ENCODE measurements at regions not wholly inside any gene's neighbourhood (a gene's known extent, or its start where the extent isn't known, plus 50 kb on each side); places are given as distances from the start of the nearest gene placed in this dataset.
A peak's percentile ranks its signal among the peaks of the same experiment; 100 is the strongest.

DNA sequence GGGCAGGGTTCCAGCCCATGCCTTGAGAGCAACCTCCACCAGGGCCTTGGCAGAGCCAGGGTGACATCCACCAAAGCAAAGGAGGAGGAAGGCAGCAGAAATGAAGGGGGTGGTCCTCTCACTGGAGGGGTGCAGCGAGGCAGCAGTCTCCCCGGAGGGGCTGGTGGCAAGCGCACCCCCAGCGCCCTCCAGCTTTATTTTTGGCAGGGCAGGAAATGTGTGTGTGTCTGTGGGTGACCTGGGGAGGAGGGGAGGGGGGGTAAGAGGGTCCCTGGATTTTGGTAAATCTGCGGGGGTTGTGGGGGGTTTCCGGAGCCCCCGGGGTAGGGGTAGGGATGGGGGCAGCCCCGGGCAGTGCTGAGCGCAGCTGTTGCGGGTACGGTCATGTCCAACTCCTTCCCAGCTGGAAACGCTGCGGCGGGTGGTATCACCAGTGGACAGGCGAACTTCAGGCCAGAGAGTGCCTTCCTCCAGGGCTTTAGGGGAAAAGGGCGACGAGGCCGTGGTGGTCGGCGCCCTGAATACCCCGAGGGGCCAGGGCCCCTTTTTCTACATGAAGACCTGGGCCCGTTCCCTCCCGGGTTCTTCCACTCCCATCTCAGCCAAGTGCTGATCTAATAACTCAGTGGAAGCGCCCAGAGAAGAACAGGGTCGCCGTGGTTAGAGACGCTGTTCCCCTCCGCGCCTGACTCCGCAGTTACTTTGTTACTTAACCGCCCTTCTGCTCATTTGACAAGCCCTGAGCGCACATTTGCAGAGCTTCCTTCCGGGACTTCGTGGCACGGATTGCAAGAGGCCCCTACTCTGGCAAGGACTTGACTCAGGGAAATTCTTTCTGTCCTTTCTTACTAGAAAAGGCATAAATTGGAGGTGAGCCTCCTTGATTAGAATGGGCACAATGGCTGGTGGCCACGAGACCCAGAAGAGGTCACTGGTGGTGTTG lies 55.2 kb downstream of the FOS start:
- POLR2A ChIA-PET = interaction anchor here (0.6 to 1.7 kb wide), 3 partner anchors 52 to 1214 kb away, joined by 3 to 4 read pairs (median 3); no protein-coding TSS in a partner anchor
- H3K27me3 Mint-ChIP-seq = no peaks in the 10 kb centered on the region
- H3K4me3 Mint-ChIP-seq = peak overlapping the region; percentile 65
- peaks cover 3% of the 10 kb centered on the region for H3K9me3 Mint-ChIP-seq
- H3K36me3 Mint-ChIP-seq (ENCODE audit: low read depth) = no peaks in the 10 kb centered on the region
- TF ChIP-seq, protein P1, sequence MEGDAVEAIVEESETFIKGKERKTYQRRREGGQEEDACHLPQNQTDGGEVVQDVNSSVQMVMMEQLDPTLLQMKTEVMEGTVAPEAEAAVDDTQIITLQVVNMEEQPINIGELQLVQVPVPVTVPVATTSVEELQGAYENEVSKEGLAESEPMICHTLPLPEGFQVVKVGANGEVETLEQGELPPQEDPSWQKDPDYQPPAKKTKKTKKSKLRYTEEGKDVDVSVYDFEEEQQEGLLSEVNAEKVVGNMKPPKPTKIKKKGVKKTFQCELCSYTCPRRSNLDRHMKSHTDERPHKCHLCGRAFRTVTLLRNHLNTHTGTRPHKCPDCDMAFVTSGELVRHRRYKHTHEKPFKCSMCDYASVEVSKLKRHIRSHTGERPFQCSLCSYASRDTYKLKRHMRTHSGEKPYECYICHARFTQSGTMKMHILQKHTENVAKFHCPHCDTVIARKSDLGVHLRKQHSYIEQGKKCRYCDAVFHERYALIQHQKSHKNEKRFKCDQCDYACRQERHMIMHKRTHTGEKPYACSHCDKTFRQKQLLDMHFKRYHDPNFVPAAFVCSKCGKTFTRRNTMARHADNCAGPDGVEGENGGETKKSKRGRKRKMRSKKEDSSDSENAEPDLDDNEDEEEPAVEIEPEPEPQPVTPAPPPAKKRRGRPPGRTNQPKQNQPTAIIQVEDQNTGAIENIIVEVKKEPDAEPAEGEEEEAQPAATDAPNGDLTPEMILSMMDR (IDR thresholded peaks at IDR 0.05) = no peak
- peaks cover 22% of the 10 kb centered on the region for H3K4me1 Mint-ChIP-seq (ENCODE audit: low read depth)
- intact Hi-C loops (cut with micrococcal nuclease) = no loop called here
- CTCF ChIA-PET = interaction anchor here (1.2 to 2.5 kb wide), 4 partner anchors 33 to 181 kb away, joined by 3 to 10 read pairs (median 4); no protein-coding TSS in a partner anchor
- ATAC-seq (peak; percentile 77), DNase-seq (peak; percentile 71)
- H3K27ac Mint-ChIP-seq = peak overlapping the region; percentile 87

DNA sequence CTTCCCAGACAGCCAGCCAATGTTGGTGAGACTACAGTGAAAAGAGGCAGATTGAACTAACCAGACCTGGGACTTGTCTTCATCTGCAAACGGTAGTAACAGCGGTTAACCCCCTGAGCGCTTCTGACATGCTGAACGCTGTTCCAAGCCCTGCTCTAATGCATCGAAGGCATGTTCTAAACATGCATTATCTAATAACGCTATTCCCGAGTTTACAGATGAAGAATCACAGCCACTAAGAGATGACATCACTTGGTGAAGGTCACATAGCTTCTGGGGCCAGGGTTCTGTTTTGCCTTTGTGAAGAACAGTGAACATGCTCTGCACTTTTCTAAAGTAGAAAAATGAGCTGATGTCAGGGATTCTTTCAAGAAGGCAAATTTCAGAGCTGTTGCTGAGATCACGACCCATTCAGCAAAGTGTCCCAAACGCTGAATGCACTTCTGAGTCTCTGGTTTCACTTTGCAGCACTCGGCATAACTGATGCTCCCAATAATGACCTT lies 56.0 kb downstream of the FOS start:
- H3K36me3 Mint-ChIP-seq (ENCODE audit: low read depth) = no peaks in the 10 kb centered on the region
- H3K4me1 Mint-ChIP-seq (ENCODE audit: low read depth) = peaks cover 22% of the 10 kb centered on the region
- intact Hi-C loops (cut with micrococcal nuclease) = no loop called here
- H3K27me3 Mint-ChIP-seq = no peaks in the 10 kb centered on the region
- TF ChIP-seq, protein P1 (IDR thresholded peaks at IDR 0.05) = no peak
- peak; percentile 59 for ATAC-seq
- DNase-seq = peak; percentile 8
- CTCF ChIA-PET = interaction anchor here (1.2 to 2.5 kb wide), 4 partner anchors 34 to 180 kb away, joined by 3 to 10 read pairs (median 4); no protein-coding TSS in a partner anchor
- POLR2A ChIA-PET = interaction anchor here (0.6 to 1.7 kb wide), 7 partner anchors 31 to 1216 kb away, joined by 3 to 4 read pairs (median 3); no protein-coding TSS in a partner anchor
- H3K9me3 Mint-ChIP-seq = peaks cover 3% of the 10 kb centered on the region
- H3K4me3 Mint-ChIP-seq = peak overlapping the region; percentile 65
- H3K27ac Mint-ChIP-seq = peak overlapping the region; percentile 87

DNA sequence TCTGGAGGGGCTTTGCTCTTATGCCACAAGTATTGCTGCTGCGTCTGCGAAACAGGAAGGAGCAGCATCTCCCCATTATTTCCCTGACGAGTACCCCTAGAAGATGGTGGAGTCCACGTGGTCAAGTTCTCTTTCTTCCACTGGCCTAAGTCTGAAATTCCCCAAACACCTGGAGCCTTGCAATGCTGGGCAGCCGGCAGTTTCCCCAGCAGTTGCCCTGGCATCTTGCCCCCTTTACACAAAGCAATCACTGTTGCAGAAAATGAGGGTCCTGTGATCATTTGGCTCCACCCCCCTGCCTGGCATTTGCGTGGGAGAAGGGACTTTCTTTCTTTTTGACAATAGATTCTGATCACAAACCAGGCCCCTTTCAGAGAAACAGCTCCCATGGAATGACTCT lies 56.9 kb downstream of the FOS start:
- no peak overlapping the region for H3K27ac Mint-ChIP-seq
- ChIA-PET CTCF (interaction anchor here (1.2 to 2.5 kb wide), 3 partner anchors 59 to 179 kb away, joined by 4 to 10 read pairs (median 4); no protein-coding TSS in a partner anchor), POLR2A (interaction anchor here (0.6 to 1.7 kb wide), 3 partner anchors 81 to 1217 kb away, joined by 3 to 4 read pairs (median 3); no protein-coding TSS in a partner anchor)
- H3K27me3 Mint-ChIP-seq = no peaks in the 10 kb centered on the region
- H3K4me3 Mint-ChIP-seq = no peak overlapping the region
- intact Hi-C loops (cut with micrococcal nuclease) = no loop called here
- DNase-seq (peak; percentile 32), ATAC-seq (no peak)
- peaks cover 3% of the 10 kb centered on the region for H3K9me3 Mint-ChIP-seq
- TF ChIP-seq, protein P1 (IDR thresholded peaks at IDR 0.05) = no peak
- H3K36me3 Mint-ChIP-seq (ENCODE audit: low read depth) = no peaks in the 10 kb centered on the region
- H3K4me1 Mint-ChIP-seq (ENCODE audit: low read depth) = peaks cover 22% of the 10 kb centered on the region

DNA sequence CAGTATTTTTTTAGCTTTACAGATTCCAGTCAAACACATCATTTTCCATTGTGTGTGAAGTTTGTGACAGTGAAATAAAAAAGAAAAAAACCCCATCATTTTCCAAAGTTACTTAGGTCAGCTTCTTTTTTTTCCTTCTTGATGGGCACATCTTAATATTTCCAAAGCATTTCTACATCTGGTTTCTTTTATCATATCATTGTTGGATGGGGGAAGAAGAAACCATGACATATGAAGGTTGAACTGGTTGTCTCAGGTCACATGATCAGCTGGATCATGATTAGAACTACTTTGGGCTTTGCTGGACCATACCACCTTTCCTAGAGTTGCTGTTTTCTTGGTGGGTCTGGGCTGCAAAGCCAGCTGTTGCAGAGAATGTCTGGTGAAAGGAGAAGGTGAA lies 59.8 kb downstream of the FOS start:
- ChIA-PET POLR2A (interaction anchor here (1.4 kb wide), 1 partner anchor 26 kb away, joined by 3 read pairs; no protein-coding TSS in a partner anchor), CTCF (interaction anchor here (1.0 to 1.1 kb wide), 2 partner anchors 116 to 239 kb away, joined by 3 to 4 read pairs; no protein-coding TSS in a partner anchor)
- Mint-ChIP-seq H3K4me3 (no peak overlapping the region), H3K4me1 (ENCODE audit: low read depth) (peaks cover 23% of the 10 kb centered on the region), H3K36me3 (ENCODE audit: low read depth) (no peaks in the 10 kb centered on the region), H3K27ac (no peak overlapping the region), H3K27me3 (no peaks in the 10 kb centered on the region), H3K9me3 (peaks cover 3% of the 10 kb centered on the region)
- DNase-seq (no peak), ATAC-seq (no peak)
- TF ChIP-seq, protein P1 (IDR thresholded peaks at IDR 0.05) = no peak
- intact Hi-C loops (cut with micrococcal nuclease) = no loop called here

All from activated CD8-positive, alpha-beta T cell treated with anti-CD3 and anti-CD28 coated beads for 36 hours (primary cell).